Adrenal gland (tissue), 9 donors: ENCODE measurements at regions not wholly inside any gene's neighbourhood (a gene's known extent, or its start where the extent isn't known, plus 50 kb on each side); places are given as distances from the start of the nearest gene placed in this dataset.

ENCODE experiments used
- DNase-seq, 7 donors: peaks; one replicate each; pipeline ENCODE4 v3.0.0-alpha.2; 2019 to 2020
- H3K27ac ChIP-seq, 5 donors: fragments of 200-600 bp; sonication (generic) in 4 of 5; 1 replicate in 3 of 5; 2 replicates in 2 of 5; pipeline versions ENCODE4 v1.5.1 to v1.8.0; 2016 to 2020; ENCODE audit warnings: mild to moderate bottlenecking in 1 of 5
- H3K27me3 ChIP-seq: fragments of 200-600 bp; 2 replicates; pipeline ENCODE4 v1.8.0; 2021
- H3K36me3 ChIP-seq, 2 donors: fragments of 200-600 bp; replicated peaks in 1 of 2; 1 replicate in 1 of 2; 2 replicates in 1 of 2; pipeline versions ENCODE4 v1.5.1 to v1.8.0; 2018 to 2022
- H3K4me1 ChIP-seq, 2 donors: fragments of 200-600 bp; replicated peaks in 1 of 2; 1 replicate in 1 of 2; 2 replicates in 1 of 2; pipeline versions ENCODE4 v1.5.1 to v1.8.0; 2018 to 2021
- H3K4me3 ChIP-seq, 4 donors: fragments of 200-600 bp; sonication (generic) in 3 of 4; one replicate each; pipeline ENCODE4 v1.5.1; 2016 to 2018
- H3K9me3 ChIP-seq, 3 donors: fragments of 200-600 bp; sonication (generic) in 1 of 3; replicated peaks in 1 of 3; 1 replicate in 2 of 3; 2 replicates in 1 of 3; pipeline versions ENCODE4 v1.5.1 to v1.8.0; 2016 to 2021
- CTCF ChIP-seq, 6 experiments: fragments of 450-650 bp in 4 of 6; fragments of 200-600 bp in 2 of 6; sonication (generic) in 1 of 6; IDR thresholded peaks; 1 replicate in 5 of 6; 2 replicates in 1 of 6; pipeline versions ENCODE4 v1.5.1 to v1.8.0; 2016 to 2021; ENCODE audit warnings: antibody characterized with exemption in 6 of 6, mild to moderate bottlenecking in 2 of 6, moderate library complexity in 1 of 6
- POLR2A ChIP-seq, 2 donors: fragments of 450-650 bp; IDR thresholded peaks; one replicate each; pipeline ENCODE4 v1.6.1; 2017; ENCODE audit warnings: antibody characterized with exemption in 2 of 2, mild to moderate bottlenecking in 2 of 2, moderate library complexity in 1 of 2
- WGBS, 4 donors: extraction: QIAGEN DNeasy Blood & Tissue Kit in 2 of 4; methylation state at CpG; one replicate each; pipeline versions ENCODE4 v1.1.5 to v1.1.7; 2013 to 2017; 5-methylcytosine and 5-hydroxymethylcytosine counted together
- intact Hi-C, 2 donors: fragments of 100-400 bp; cut with DNase I; formaldehyde crosslinking; loops; one replicate each; pipeline versions ENCODE4 v1.14.1 to v1.15.0; 2022 to 2023
- donor health status: healthy with polysubstance abuse.
- donor health status: Bipolar disorder and iron deficiency.
- donor health status: DM: yes; HTN: yes; CAD: no.
- donor health status: DM: no; HTN: no; CAD: no.
- donor health status: DM: no; HTN: no; CAD: no.

- intact Hi-C loops: no loop called here
- Histone ChIP-seq H3K4me1 (no peaks in the 10 kb centered on the region), H3K4me3 (no peak overlapping the region), H3K27me3 (no peaks in the 10 kb centered on the region), H3K36me3 (no peaks in the 10 kb centered on the region), H3K9me3 (no peaks in the 10 kb centered on the region), H3K27ac (no peak overlapping the region)
- TF ChIP-seq CTCF (IDR thresholded peaks at IDR 0.05) (no peak), POLR2A (IDR thresholded peaks at IDR 0.05) (no peak)
- WGBS, 4 donors: 83 to 93% (median 90%) methylated on average over 3 of the region's 3 CpGs
- DNase-seq: no peak
These were observed 179.2 kb upstream of the BMP4 start for GRCh38 chr14:54135804-54136280.

GRCh38 chr14:54136894-54137613 lies 180.4 kb upstream of the BMP4 start:
- Histone ChIP-seq H3K36me3 (no peaks in the 10 kb centered on the region), H3K9me3 (no peaks in the 10 kb centered on the region), H3K27me3 (no peaks in the 10 kb centered on the region), H3K4me1 (no peaks in the 10 kb centered on the region), H3K27ac (no peak overlapping the region), H3K4me3 (no peak overlapping the region)
- TF ChIP-seq CTCF (IDR thresholded peaks at IDR 0.05) (no peak), POLR2A (IDR thresholded peaks at IDR 0.05) (no peak)
- intact Hi-C loops: no loop called here
- WGBS, 4 donors: 76 to 90% (median 82%) methylated on average over 5 to 6 of the region's 6 CpGs
- DNase-seq: no peak

- Histone ChIP-seq H3K36me3 (no peaks in the 10 kb centered on the region), H3K27ac (no peak overlapping the region), H3K27me3 (no peaks in the 10 kb centered on the region), H3K9me3 (no peaks in the 10 kb centered on the region), H3K4me1 (no peaks in the 10 kb centered on the region), H3K4me3 (no peak overlapping the region)
- DNase-seq: no peak
- intact Hi-C loops: no loop called here
- 79 to 98% (median 96%) methylated on average over 1 of the region's 1 CpG for whole genome bisulfite sequencing, 4 donors
- TF ChIP-seq CTCF (IDR thresholded peaks at IDR 0.05) (no peak), POLR2A (IDR thresholded peaks at IDR 0.05) (no peak)
These were observed 181.0 kb upstream of the BMP4 start for GRCh38 chr14:54137614-54137961.

- H3K9me3 ChIP-seq: no peaks in the 10 kb centered on the region
- H3K4me1 ChIP-seq: no peaks in the 10 kb centered on the region
- no peak for DNase-seq
- no peaks in the 10 kb centered on the region for H3K27me3 ChIP-seq
- 65 to 82% (median 77%) methylated on average over 1 of the region's 1 CpG for WGBS, 4 donors
- H3K4me3 ChIP-seq: no peak overlapping the region
- H3K36me3 ChIP-seq: no peaks in the 10 kb centered on the region
- TF ChIP-seq POLR2A (IDR thresholded peaks at IDR 0.05) (no peak), CTCF (IDR thresholded peaks at IDR 0.05) (no peak)
- intact Hi-C loops: no loop called here
- H3K27ac ChIP-seq: no peak overlapping the region
These were observed 181.4 kb upstream of the BMP4 start for GRCh38 chr14:54138024-54138353.
